ENCODE measurements at regions not wholly inside any gene's neighbourhood (a gene's known extent, or its start where the extent isn't known, plus 50 kb on each side); places are given as distances from the start of the nearest gene placed in this dataset.

GRCh38 chr3:14283092-14283812, 104.6 kb downstream of the LSM3 start (continued):
- no peak for TF ChIP-seq CHD7 (IDR thresholded peaks at IDR 0.05; ENCODE audit: insufficient replicate concordance, low read length)
- TF ChIP-seq JUN (IDR thresholded peaks at IDR 0.05; ENCODE audit: low read depth, low read length), result no peak
- TF ChIP-seq SAP30 (IDR thresholded peaks at IDR 0.05; ENCODE audit: insufficient read depth, insufficient replicate concordance, low read length), result no peak
- no peak for TF ChIP-seq CREB1 (IDR thresholded peaks at IDR 0.05)
- no peak for TF ChIP-seq POLR2AphosphoS5 (IDR thresholded peaks at IDR 0.05; ENCODE audit: low read depth, low read length)
- no peak for TF ChIP-seq EP300 (IDR thresholded peaks at IDR 0.05; ENCODE audit: borderline replicate concordance in 1 of 2, low read depth in 2 of 2, low read length in 2 of 2)
- TF ChIP-seq CHD1 (IDR thresholded peaks at IDR 0.05; ENCODE audit: low read depth, low read length), result no peak

Data from H1 (cell line).